ENCODE measurements at regions not wholly inside any gene's neighbourhood (a gene's known extent, or its start where the extent isn't known, plus 50 kb on each side); places are given as distances from the start of the nearest gene placed in this dataset.

DNA sequence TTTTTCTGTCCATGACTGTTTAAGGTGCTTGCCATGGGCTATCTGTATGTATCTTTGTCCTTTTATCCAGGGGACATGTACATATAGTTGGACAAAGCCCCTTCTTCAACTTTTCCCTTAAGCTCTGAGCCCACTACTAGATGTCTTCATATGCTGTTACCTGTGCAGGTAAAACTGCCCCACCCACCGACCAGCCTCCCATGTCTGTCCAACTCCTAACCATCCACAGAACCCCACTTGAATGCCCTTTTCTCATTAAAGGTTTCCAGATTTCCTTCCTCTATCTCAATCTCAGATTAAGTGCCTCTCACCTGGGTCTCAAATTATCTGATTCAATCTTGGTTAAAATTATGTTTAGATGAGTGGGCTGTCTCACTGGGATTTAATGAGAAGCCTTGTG, 136.3 kb downstream of the RNASET2 start:
- no peak for TF ChIP-seq POLR2A (IDR thresholded peaks at IDR 0.05)
- TF ChIP-seq, protein P1, sequence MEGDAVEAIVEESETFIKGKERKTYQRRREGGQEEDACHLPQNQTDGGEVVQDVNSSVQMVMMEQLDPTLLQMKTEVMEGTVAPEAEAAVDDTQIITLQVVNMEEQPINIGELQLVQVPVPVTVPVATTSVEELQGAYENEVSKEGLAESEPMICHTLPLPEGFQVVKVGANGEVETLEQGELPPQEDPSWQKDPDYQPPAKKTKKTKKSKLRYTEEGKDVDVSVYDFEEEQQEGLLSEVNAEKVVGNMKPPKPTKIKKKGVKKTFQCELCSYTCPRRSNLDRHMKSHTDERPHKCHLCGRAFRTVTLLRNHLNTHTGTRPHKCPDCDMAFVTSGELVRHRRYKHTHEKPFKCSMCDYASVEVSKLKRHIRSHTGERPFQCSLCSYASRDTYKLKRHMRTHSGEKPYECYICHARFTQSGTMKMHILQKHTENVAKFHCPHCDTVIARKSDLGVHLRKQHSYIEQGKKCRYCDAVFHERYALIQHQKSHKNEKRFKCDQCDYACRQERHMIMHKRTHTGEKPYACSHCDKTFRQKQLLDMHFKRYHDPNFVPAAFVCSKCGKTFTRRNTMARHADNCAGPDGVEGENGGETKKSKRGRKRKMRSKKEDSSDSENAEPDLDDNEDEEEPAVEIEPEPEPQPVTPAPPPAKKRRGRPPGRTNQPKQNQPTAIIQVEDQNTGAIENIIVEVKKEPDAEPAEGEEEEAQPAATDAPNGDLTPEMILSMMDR (IDR thresholded peaks at IDR 0.05), result no peak
